A172 (cell line): ENCODE measurements at regions not wholly inside any gene's neighbourhood (a gene's known extent, or its start where the extent isn't known, plus 50 kb on each side); places are given as distances from the start of the nearest gene placed in this dataset.

Experiments
- DNase-seq: peaks from one replicate; pipeline ENCODE4 v3.0.0-alpha.2; 2015; ENCODE audit warnings: low spot score

DNA sequence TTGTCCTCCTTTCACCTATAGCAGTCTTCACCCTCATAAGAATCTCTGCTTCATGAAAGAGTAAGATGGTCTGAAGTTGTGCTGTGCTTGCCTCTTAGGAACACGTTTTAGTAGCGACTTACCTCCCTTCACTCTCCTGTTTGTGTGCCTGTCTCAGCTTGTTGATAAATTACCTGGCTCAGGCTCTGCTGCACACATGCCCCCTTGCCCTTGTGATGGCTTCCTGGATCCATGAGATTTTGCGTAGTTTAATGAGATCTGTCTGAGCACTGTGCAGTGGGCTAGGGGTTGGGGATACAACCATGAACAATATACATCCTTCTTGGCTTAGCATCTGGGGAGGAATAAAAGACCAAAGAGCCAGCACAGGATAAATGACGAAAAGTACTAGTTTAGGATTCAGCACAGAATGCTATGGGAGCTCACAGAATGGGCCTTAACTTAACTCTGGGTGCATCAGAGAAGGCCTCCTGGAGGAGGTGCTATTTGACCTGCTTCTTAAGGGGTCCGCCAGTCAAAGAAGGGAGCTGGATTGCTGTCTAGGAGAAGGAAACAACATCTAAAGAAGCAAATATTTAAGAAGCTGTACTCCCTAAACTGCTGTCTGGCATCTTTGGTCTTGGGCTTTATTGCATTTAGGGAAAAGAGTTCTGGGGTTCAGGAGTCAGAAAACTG lies 175.7 kb upstream of the PLXNA2 start:
- no peak for DNase-seq

DNA sequence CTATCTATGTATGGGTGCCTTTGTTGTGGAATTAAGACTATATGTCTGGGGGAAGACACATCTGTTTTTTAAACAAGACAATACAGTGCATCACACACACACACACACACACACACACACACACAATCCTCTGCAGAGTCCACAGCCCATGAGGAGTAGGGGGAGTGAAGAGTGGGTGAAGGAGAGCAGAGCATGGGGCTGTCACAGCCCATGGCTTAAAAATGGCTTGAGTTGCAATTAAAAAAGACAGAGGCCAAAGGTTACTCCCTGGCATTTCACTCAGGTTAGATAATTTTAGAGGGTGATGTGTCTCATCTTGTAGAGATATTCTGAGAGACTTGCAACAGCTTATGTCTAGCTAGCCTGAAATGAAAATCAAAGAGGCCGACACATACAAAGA lies 176.5 kb upstream of the PLXNA2 start:
- no peak for DNase-seq

DNA sequence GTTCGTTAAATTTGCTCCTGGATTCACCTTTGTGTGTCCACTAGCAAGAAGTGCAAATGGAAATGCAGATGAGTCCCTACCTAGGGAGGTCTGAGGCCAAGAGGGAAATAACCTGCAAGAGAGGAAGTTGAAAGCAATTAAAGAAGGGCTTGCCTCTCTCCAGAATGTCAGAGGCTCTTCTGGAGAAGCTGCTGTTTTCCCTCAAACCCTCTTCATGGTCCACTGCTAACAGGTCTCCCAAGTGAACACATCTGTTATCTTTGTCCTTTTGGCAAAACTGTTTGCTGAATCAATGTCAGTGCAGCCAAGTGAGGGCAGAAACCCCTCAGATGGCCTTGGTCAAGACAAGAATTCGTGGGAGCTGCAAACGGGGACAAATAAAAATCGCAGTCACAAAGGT lies 177.3 kb upstream of the PLXNA2 start:
- DNase-seq: no peak

DNA sequence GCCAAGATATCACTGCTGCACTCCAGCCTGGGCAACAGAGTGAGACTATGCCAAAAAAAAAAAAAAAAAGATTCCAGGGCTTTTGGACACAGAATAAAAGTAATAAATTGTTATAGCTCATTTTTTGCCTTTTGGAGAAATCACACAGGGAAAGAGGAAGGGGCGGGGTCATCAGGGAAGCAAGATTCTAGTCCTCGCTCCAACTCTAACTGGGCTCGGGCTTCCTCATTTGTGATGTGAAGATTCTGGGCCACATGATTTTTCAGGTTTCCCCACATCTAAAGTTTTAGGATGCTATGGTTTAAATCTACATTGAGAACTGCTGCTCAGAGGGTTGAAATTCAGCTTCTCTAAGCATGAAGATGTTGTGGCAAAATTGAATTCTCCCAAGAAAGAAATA lies 179.3 kb upstream of the PLXNA2 start:
- DNase-seq: no peak

DNA sequence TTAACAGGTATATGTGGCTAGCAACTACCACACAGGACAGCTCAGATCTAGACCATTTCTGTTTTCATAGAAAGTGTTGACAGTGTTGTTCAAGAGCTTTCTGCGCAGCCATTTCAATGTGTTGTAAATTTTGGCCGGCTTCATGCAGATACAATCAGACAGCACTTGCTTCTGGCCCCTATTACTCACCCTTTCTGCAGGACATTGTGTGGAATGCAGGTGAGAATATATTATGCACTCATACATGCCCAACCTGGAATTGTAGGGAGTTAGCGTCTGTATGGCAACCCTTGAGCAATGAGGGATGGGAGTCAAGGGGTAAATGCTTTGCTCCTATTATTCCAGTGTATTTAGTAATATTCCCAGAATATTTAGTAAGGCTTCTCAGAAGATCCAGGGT lies 180.9 kb upstream of the PLXNA2 start:
- DNase-seq: no peak

DNA sequence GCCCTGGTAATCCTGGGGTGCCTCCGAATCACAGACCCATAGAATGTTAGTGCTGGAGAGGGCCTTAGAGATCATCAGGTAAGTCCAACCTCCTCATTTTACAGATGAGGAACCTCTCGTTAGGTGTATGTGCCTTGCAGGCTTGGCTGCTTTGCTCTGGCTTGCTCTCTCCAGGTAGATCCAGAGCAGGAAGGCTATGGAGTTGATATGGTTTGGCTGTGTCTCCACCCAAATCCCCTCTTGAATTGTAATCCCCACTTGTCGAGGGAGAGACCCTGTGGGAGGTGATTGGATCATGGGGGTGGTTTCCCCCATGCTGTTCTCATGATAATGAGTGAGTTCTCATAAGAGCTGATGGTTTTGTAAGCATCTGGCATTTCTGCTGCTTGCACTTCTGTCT lies 186.0 kb upstream of the PLXNA2 start:
- DNase-seq: no peak

DNA sequence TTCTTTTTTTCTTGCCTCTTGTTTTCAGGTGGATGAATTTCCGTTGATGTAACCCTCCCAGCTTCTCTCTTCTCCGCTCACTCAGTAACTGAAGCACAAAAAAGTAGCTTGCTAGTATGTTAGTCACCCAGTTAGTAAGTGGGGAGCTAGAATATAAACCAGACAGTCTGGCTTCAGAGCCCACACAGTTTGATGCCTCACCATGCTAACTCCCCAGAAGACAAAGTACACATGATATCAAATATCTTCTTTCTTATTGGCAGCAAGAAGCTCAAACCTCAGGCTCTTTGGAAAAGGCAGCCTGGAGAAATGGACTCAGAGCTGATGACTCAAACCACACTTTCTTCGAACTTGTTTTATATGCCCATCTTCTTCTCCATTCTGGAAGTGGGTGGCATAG lies 187.5 kb upstream of the PLXNA2 start:
- DNase-seq: no peak

DNA sequence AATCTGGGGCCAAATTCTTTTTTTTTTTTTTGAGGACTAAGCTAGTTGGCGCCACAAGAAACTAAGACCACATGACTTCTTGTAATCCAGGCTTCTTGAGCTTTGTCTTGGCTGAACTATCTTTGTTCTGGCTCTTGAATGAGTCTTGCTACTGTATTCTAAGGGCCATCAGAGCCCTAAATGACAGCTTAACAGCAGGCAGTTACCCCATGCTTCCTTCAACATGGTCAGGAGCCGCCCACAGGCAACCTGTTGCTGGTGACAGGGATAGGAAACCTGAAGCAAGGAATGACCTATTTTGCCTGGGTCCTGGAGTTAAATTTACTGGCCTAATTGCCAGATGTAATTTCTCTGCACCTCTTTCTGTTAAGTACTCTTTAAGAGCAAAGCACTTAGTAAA lies 188.2 kb upstream of the PLXNA2 start:
- no peak for DNase-seq

DNA sequence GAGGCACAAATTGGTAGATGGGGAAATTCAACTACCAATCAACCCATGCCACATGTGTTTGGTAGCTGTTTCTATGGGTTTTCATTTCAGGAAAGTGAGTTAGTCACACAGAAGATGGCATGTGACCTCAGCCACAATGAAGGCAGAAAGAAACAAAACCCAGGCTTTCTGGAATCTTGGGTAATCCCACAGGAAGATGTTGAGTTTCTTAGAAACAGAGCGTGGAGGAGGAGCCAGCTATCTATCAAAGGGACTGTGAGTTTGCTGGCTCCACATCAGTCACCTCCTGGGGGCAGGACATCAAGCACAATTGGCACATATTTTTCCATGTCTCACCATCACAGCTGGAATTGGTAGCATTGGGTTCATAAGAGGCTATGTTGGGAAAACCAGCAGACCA lies 188.9 kb upstream of the PLXNA2 start:
- DNase-seq: peak; percentile 52

DNA sequence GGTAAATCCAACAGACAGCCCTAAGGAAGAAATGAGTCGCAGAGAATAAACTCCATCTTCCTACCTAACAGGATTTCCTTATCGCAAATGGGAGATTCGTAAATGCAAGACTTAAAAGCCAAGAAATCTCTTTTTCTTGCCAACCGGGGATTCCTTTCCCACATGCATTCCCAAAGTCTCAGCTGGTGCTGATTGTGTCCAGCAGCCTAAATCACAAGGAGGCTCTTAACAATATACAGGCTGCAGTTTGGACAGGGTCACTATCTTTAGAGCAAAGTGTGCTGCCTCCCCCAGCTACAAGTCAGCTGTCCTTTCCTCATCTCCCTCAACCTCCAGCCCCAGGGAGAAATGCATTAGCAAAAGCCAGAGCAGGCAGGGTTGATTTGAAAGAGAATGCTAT lies 189.8 kb upstream of the PLXNA2 start:
- DNase-seq: no peak

DNA sequence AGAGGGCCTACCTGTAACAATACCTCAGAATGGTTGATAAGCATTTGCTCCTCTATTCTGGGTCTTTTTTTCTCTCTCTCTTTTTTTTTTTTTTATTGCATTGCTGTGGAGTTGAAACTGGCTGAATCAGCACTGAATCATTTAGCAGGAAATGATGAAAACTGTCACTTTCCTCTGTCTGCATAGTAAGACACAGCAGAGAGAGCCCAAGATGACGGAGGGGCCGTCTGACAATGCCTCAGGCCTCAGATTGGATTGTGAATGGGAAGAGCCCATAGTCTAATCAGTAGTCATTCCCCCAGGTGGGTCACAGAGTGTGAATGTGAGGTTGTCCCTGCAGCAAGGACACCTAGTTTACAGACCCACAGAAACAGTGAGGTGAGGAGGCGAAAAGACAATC lies 193.2 kb upstream of the PLXNA2 start:
- peak; percentile 58 for DNase-seq

DNA sequence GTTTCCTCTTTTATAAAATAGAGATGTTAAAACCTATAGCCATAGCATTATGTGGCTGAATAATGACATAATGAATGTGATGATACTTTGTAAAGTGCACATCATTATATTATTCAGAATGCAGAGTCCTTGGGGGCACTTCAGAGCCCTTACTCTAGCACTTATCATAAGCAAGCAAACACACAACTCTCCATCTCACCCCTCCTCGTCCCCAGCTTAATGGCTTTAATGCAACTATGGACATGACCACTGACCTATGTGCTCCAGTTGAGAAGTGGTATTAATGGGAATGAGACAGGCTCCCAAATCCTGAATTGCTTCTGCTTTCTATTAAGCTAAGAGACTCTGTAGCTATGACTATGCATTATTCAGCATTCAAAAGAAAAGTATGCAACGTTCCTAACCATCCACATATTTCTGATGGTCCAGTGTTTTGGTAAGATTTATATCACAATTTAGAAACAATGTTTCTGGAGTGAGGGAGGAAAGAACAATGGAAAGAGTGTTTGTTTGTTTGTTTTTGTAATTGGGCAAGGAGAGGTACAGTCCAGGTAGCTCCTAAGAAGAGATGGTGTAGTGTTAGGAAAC lies 194.0 kb upstream of the PLXNA2 start:
- DNase-seq: no peak

DNA sequence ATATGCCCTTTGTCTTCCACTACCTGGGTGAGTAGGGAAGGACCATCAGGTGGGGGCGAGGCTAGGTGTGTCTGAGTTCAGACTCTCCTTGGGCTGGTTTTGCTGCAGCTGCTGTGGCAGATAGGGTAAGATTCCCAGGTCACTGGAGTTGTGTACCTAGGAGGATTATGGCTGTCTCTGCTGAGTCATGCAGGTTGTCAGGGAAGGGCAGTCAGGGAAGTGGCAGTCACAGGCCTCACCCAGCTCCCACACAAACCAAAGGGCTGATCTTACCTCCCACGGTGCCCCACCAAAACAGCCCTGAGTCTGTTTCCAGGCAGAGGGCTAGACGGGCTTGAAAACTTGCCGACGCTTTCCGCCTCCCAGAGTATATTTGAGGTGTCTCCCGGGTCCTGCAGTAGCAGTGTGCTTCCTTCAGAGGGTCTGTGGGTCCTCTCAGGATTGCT lies 201.6 kb upstream of the PLXNA2 start:
- no peak for DNase-seq

DNA sequence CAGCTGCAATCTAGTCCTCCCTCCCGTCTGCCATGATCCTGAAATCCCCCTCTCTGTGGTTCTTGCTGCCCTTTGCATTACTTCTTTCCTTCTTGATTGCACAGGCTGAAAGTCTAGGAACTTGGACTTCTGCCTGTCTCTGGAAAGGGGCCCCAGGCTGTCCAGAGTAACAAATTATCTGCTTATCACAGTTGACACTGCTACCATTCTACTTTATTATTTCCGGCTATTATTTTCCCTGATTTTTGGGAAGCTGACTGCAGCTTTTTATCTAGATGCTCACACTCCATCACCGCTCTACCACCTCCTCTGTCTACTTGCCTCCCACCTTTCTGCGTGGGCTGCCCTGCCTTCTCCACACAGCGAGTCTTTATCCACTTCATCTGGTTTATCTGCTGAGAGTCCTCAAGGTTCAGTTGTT lies 202.1 kb upstream of the PLXNA2 start:
- DNase-seq: no peak

DNA sequence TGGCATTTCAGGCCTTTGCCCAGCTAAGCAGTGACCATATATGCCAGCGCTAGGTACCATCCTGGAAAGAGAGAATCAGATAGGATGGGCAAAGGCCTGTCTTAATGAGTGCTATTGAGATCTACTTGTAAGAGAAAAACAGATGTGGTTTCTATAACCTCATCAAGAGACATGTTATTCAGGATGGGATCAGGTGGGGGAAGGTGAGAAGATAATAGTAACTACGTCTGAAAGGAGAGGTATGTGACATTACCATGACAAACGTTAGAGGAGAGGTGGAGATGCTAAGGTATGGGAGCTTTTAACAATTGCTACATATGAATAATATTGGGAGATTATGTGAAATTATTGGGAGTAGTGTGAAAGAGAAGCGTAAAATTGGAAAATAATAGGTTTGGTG lies 204.2 kb upstream of the PLXNA2 start:
- DNase-seq: no peak

DNA sequence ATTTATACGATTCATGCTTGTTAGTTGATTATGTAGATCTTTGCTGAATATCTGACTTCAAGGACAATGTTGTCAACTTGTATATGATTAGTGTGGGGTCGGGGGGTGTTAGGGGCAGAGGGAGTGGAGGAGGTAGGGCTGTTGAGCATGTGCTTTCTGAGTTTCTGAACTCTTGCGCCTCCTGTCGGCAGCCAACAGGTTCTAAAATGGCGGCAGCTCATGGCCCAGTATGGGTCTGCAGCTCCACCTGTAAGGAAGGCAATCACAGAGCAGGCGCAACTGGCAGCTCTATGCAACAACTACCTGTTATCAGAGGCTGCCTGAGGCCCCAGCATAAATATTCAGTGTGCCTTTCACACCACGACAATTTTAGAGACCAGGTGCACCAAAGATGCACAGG lies 205.8 kb upstream of the PLXNA2 start:
- no peak for DNase-seq

DNA sequence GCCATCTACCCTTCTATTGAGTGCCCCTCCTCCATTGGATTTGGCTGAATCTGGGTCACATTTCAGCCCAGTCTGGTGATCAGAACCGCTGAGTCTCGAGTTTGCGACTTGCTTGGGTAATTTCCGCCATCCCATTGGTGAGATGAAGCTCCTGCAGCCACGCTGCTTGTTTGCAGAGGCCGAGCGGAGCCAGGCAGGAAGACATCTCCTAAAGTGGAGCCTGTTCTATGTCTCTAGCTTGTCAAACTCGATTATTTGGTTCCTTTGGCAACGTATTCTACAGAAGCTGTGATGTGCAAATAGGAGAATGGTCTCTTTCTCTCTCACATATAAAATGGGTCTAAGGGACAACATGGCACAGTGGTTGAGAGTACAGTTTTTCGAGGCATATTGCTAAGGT lies 206.8 kb upstream of the PLXNA2 start:
- DNase-seq: no peak

DNA sequence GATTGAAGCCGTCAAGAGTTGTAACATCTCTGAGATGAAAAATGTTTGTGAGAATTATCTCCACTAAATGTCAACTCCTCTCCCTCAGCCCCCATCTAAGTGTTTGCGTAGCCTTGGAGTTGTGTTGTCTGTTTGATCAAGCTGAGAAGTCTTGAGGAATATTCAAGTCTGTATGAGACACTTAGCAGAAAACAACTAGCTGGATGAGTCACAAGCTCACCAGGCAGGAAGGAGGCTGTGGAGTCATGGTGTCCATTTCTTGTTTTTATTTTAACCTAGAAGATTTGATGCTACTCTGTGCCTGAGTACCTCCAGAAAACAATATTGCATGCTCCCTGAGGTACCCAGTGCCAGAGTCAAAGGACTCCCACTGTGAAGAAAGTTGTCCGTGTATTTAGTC lies 211.6 kb upstream of the PLXNA2 start:
- DNase-seq: peak; percentile 35

DNA sequence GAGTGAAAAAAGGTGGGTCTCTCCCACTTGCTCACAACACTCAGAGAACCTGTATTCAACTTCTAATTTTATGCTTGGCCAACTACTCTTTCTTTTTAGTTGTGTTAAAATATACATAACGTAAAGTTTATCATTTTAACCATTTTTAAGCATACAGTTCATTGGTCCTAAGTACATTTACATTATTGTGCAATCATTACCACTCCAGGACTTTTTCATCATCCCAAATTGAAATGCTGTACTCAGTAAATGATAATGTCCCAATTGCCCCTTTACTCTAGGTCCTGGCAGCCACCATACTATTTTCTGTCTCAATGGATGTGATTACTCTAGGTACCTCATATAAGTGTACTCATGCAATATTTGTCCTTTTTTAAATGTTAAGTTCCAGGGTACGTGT lies 212.3 kb upstream of the PLXNA2 start:
- DNase-seq: no peak

DNA sequence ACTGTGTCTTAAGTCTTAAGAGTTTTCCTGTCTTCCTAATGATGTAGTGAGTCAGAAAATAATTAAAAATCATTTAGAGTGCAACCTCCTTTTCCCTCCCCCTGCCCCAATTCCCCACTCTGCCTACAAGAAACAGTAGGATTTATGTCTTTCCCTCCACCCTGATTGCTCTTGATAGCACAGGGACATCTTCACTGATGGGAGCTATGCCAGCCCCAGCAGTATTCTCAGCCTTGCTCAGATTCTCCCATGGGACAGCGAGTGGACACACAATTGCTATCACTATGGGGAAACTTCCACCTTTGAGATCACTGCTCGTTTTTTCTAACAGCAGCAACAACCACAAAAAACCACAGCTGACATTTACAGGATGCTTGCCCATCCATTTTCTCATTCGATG lies 216.6 kb upstream of the PLXNA2 start:
- DNase-seq: no peak

DNA sequence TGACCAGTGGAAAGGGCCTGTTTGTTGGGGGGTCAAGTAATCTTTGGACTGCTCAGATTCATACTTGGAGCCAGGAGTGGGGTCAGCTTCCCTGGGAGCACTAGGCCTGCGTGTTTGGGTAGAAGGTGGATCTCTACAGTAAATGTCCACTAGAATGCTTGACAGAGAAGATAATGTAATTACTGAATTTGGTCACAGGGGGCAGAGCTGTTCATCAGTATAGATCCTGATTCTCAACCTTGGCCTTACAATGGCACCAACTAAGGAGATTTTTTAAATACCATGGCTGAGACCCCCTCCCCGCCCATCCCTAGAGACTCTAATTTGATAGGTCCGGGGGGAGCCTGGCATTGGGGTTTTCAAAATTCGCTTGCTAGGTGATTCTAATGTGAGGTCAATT lies 217.5 kb upstream of the PLXNA2 start:
- no peak for DNase-seq

DNA sequence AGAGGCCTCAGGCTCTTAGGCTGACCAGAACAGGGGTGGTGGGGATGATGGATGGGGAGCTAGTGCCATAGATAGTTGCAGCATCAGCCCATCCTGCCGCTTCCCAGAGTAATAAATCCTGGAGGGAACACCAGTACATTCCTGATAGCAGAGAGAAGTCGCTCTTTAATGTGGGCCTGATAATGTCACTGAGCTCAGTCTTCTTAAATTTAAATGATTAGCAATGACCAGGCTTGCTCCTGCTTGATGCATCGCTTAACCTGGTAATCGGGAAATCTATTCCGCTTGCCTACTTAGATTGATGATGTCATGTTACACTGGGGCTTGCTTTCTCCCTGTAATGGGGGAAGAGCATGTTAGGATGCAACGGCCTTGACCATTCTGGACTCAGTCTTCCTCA lies 218.6 kb upstream of the PLXNA2 start:
- DNase-seq: no peak

DNA sequence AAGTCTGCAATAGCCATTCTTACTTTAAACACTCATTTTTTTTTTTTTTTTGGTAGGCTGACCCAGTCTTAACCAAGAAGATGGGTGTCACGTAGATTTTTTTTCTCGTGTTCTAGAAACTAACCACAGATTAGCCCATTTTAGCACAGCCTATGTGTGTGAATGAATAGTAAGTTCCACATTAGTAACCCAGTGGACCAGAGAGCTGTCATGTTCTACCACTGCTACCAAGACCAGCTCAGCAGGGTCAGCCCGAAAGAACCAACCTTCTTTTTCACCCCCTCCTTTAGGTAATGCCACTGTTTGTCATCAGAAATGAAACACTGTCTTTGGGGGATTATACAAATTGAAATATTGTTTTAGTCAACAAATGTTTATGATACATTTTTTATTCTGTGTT lies 221.1 kb upstream of the PLXNA2 start:
- DNase-seq: no peak
